HepG2 (cell line): ENCODE measurements at regions not wholly inside any gene's neighbourhood (a gene's known extent, or its start where the extent isn't known, plus 50 kb on each side); places are given as distances from the start of the nearest gene placed in this dataset.

Experiments
- DDIT3 ChIP-seq: sonication (generic); formaldehyde crosslinking; IDR thresholded peaks from 2 replicates; pipeline ENCODE4 v1.4.0; 2020; ENCODE audit warnings: mild to moderate bottlenecking, missing genetic modification reagents
- DR1 ChIP-seq: sonication (generic); formaldehyde crosslinking; IDR thresholded peaks from 2 replicates; pipeline ENCODE4 v1.8.0; 2021; ENCODE audit warnings: mild to moderate bottlenecking, missing genetic modification reagents, inconsistent platforms
- JUN ChIP-seq: sonication (generic); formaldehyde crosslinking; IDR thresholded peaks from 2 replicates; pipeline ENCODE4 v1.4.0; 2020; ENCODE audit warnings: mild to moderate bottlenecking, missing genetic modification reagents
- KLF11 ChIP-seq: IDR thresholded peaks from 2 replicates; pipeline ENCODE4 v1.6.1; 2016; ENCODE audit warnings: missing compliant biosample characterization
- LCORL ChIP-seq, 2 experiments: fragments of 450-650 bp in 1 of 2; sonication (generic) in 1 of 2; formaldehyde crosslinking in 1 of 2; IDR thresholded peaks; 2 replicates each; pipeline versions ENCODE4 v1.5.0 to v1.6.1; 2017 to 2020; ENCODE audit warnings: antibody characterized with exemption in 1 of 2, missing genetic modification reagents in 1 of 2
- PHB2 ChIP-seq: fragments of 450-650 bp; IDR thresholded peaks from 2 replicates; pipeline ENCODE4 v1.6.1; 2018; ENCODE audit not compliant: partially characterized antibody
- PRPF4 ChIP-seq: fragments of 200-400 bp; formaldehyde crosslinking; IDR thresholded peaks from 2 replicates; pipeline ENCODE4 v1.6.1; 2016; ENCODE audit warnings: low read length, low read depth; ENCODE audit not compliant: poor library complexity, severe bottlenecking
- RXRB ChIP-seq: IDR thresholded peaks from 2 replicates; pipeline ENCODE4 v1.6.1; 2016; ENCODE audit warnings: borderline replicate concordance, missing genetic modification reagents, missing compliant biosample characterization
- SOX6 ChIP-seq, 2 experiments: fragments of 450-650 bp in 1 of 2; sonication (generic) in 1 of 2; formaldehyde crosslinking in 1 of 2; IDR thresholded peaks; 2 replicates each; pipeline versions ENCODE4 v1.4.0 to v1.6.1; 2017 to 2020; ENCODE audit warnings: antibody characterized with exemption in 1 of 2, mild to moderate bottlenecking in 1 of 2, missing genetic modification reagents in 1 of 2
- SRSF9 ChIP-seq: fragments of 200-400 bp; formaldehyde crosslinking; IDR thresholded peaks from 2 replicates; pipeline ENCODE4 v1.6.1; 2018; ENCODE audit warnings: borderline replicate concordance, mild to moderate bottlenecking, low read depth, low read length; ENCODE audit not compliant: insufficient read depth, poor library complexity, severe bottlenecking
- USF2 ChIP-seq, 2 experiments: sonication (generic) in 1 of 2; formaldehyde crosslinking in 1 of 2; IDR thresholded peaks; 2 replicates each; pipeline versions ENCODE4 v1.5.1 to v1.6.1; 2011 to 2020; ENCODE audit warnings: borderline replicate concordance in 1 of 2, low read depth in 1 of 2, low read length in 1 of 2, mild to moderate bottlenecking in 1 of 2, missing genetic modification reagents in 1 of 2, moderate library complexity in 1 of 2
- ZMAT3 ChIP-seq: sonication (generic); formaldehyde crosslinking; conservative IDR thresholded peaks from 2 replicates; pipeline ENCODE4 v1.7.0; 2021; ENCODE audit warnings: missing genetic modification reagents
- ZNF274 ChIP-seq: sonication (generic); formaldehyde crosslinking; IDR thresholded peaks from 2 replicates; pipeline ENCODE4 v1.5.1; 2020; ENCODE audit warnings: mild to moderate bottlenecking, missing genetic modification reagents
- ZNF275 ChIP-seq: sonication (generic); formaldehyde crosslinking; IDR thresholded peaks from 2 replicates; pipeline ENCODE4 v1.8.0; 2022; ENCODE audit warnings: missing genetic modification reagents, mild to moderate bottlenecking, inconsistent platforms, borderline replicate concordance
- ZNF605 ChIP-seq: sonication (generic); formaldehyde crosslinking; IDR thresholded peaks from 2 replicates; pipeline ENCODE4 v1.8.0; 2022; ENCODE audit warnings: mild to moderate bottlenecking, missing genetic modification reagents
- ZNF691 ChIP-seq: sonication (generic); formaldehyde crosslinking; IDR thresholded peaks from 2 replicates; pipeline ENCODE4 v1.4.0; 2020; ENCODE audit warnings: missing genetic modification reagents, low read depth, mild to moderate bottlenecking, borderline replicate concordance
- TF ChIP-seq, protein P1 (sequence below): sonication (generic); formaldehyde crosslinking; IDR thresholded peaks from 2 replicates; pipeline ENCODE4 v1.5.0; 2020; ENCODE audit warnings: mild to moderate bottlenecking, missing genetic modification reagents
- TF ChIP-seq, protein P2 (sequence below): sonication (generic); formaldehyde crosslinking; IDR thresholded peaks from 2 replicates; pipeline ENCODE4 v1.5.0; 2020; ENCODE audit warnings: mild to moderate bottlenecking, missing genetic modification reagents, moderate library complexity

GRCh38 chr4:4693258-4693657 is 151.4 kb upstream of the STX18 start (continued):
- TF ChIP-seq USF2 (IDR thresholded peaks at IDR 0.05; ENCODE audit: low read depth, low read length), result no peak
- no peak for TF ChIP-seq USF2 (CRISPR knock-in tag; IDR thresholded peaks at IDR 0.05; ENCODE audit: borderline replicate concordance)
- no peak for TF ChIP-seq SOX6 (IDR thresholded peaks at IDR 0.05)
- no peak for TF ChIP-seq SOX6 (CRISPR knock-in tag; IDR thresholded peaks at IDR 0.05)
- TF ChIP-seq KLF11, result no peak
- TF ChIP-seq ZNF605 (CRISPR knock-in tag), result no peak
- TF ChIP-seq ZNF691, result no peak
- no peak for TF ChIP-seq RXRB (CRISPR knock-in tag)
- TF ChIP-seq JUN (CRISPR knock-in tag), result peak; percentile 71; the same call in 1 of the 2 replicates
- no peak for TF ChIP-seq PHB2
- TF ChIP-seq ZMAT3 (CRISPR knock-in tag), result no peak
- TF ChIP-seq, protein P1, sequence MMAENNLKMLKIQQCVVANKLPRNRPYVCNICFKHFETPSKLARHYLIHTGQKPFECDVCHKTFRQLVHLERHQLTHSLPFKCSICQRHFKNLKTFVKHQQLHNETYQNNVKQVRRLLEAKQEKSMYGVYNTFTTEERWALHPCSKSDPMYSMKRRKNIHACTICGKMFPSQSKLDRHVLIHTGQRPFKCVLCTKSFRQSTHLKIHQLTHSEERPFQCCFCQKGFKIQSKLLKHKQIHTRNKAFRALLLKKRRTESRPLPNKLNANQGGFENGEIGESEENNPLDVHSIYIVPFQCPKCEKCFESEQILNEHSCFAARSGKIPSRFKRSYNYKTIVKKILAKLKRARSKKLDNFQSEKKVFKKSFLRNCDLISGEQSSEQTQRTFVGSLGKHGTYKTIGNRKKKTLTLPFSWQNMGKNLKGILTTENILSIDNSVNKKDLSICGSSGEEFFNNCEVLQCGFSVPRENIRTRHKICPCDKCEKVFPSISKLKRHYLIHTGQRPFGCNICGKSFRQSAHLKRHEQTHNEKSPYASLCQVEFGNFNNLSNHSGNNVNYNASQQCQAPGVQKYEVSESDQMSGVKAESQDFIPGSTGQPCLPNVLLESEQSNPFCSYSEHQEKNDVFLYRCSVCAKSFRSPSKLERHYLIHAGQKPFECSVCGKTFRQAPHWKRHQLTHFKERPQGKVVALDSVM (CRISPR knock-in tag), result no peak
- TF ChIP-seq DR1 (CRISPR knock-in tag), result no peak
- no peak for TF ChIP-seq LCORL (IDR thresholded peaks at IDR 0.05)
- 0 out of 2 replicates have a peak, but pooled peaks have one; percentile 27 for TF ChIP-seq LCORL (CRISPR knock-in tag; IDR thresholded peaks at IDR 0.05)
- TF ChIP-seq, protein P2, sequence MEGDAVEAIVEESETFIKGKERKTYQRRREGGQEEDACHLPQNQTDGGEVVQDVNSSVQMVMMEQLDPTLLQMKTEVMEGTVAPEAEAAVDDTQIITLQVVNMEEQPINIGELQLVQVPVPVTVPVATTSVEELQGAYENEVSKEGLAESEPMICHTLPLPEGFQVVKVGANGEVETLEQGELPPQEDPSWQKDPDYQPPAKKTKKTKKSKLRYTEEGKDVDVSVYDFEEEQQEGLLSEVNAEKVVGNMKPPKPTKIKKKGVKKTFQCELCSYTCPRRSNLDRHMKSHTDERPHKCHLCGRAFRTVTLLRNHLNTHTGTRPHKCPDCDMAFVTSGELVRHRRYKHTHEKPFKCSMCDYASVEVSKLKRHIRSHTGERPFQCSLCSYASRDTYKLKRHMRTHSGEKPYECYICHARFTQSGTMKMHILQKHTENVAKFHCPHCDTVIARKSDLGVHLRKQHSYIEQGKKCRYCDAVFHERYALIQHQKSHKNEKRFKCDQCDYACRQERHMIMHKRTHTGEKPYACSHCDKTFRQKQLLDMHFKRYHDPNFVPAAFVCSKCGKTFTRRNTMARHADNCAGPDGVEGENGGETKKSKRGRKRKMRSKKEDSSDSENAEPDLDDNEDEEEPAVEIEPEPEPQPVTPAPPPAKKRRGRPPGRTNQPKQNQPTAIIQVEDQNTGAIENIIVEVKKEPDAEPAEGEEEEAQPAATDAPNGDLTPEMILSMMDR (CRISPR knock-in tag), result peak; percentile 37
- no peak for TF ChIP-seq PRPF4
- TF ChIP-seq SRSF9, result no peak
- TF ChIP-seq ZNF275, result no peak
- no peak for TF ChIP-seq ZNF274
- TF ChIP-seq DDIT3 (CRISPR knock-in tag), result no peak
